Neuronal stem cell (in vitro differentiated cells): ENCODE measurements at regions not wholly inside any gene's neighbourhood (a gene's known extent, or its start where the extent isn't known, plus 50 kb on each side); places are given as distances from the start of the nearest gene placed in this dataset.

Experiments
- DNase-seq: peaks from one replicate; pipeline ENCODE4 v3.0.0-alpha.2; 2013; ENCODE audit warnings: low spot score
- H2AFZ ChIP-seq: one replicate; pipeline ENCODE4 v1.6.1; 2013; ENCODE audit warnings: mild to moderate bottlenecking, low read length, inconsistent platforms
- H2AK5ac ChIP-seq: 2 replicates; pipeline ENCODE4 v1.6.1; 2013; ENCODE audit warnings: low read depth, mild to moderate bottlenecking, inconsistent platforms, low read length, moderate library complexity, mixed read lengths
- H2BK120ac ChIP-seq: 2 replicates; pipeline ENCODE4 v1.6.1; 2013; ENCODE audit warnings: low read depth, mild to moderate bottlenecking, inconsistent platforms, low read length, moderate library complexity, mixed read lengths
- H2BK12ac ChIP-seq: one replicate; pipeline ENCODE4 v1.6.1; 2013; ENCODE audit warnings: low read length, inconsistent platforms
- H2BK15ac ChIP-seq: 2 replicates; pipeline ENCODE4 v1.6.1; 2013; ENCODE audit warnings: mild to moderate bottlenecking, low read length, inconsistent platforms, mixed read lengths
- H2BK5ac ChIP-seq: one replicate; pipeline ENCODE4 v1.6.1; 2013; ENCODE audit warnings: inconsistent platforms, mild to moderate bottlenecking, low read length, moderate library complexity
- H3K14ac ChIP-seq: one replicate; pipeline ENCODE4 v1.6.1; 2013; ENCODE audit warnings: low read length, inconsistent platforms
- H3K18ac ChIP-seq: 2 replicates; pipeline ENCODE4 v1.6.1; 2013; ENCODE audit warnings: low read length, inconsistent platforms
- H3K23ac ChIP-seq: 2 replicates; pipeline ENCODE4 v1.6.1; 2013; ENCODE audit warnings: low read depth, mild to moderate bottlenecking, mixed read lengths, low read length, inconsistent platforms; ENCODE audit not compliant: poor library complexity
- H3K27ac ChIP-seq: replicated peaks from 3 replicates; pipeline ENCODE4 v1.5.1; 2013; ENCODE audit warnings: low read length, inconsistent platforms
- H3K27me3 ChIP-seq, 3 experiments: 2 replicates each; pipeline ENCODE4 v1.6.1; 2013; ENCODE audit warnings: low read length in 3 of 3, mild to moderate bottlenecking in 2 of 3, inconsistent platforms in 1 of 3, low read depth in 1 of 3, mixed read lengths in 1 of 3, moderate library complexity in 1 of 3; ENCODE audit not compliant: control insufficient read depth in 3 of 3, insufficient read depth in 3 of 3
- H3K36me3 ChIP-seq, 2 donors: replicated peaks in 1 of 2; 2 replicates each; pipeline ENCODE4 v1.6.1; 2013; ENCODE audit warnings: low read length in 2 of 2; ENCODE audit not compliant: control insufficient read depth in 2 of 2, insufficient read depth in 2 of 2
- H3K4ac ChIP-seq: 2 replicates; pipeline ENCODE4 v1.6.1; 2013; ENCODE audit warnings: inconsistent platforms, mild to moderate bottlenecking, low read length, moderate library complexity
- H3K4me1 ChIP-seq, 2 donors: 1 replicate in 1 of 2; 2 replicates in 1 of 2; pipeline ENCODE4 v1.6.1; 2013; ENCODE audit warnings: low read length in 2 of 2, low read depth in 1 of 2; ENCODE audit not compliant: control insufficient read depth in 2 of 2, insufficient read depth in 1 of 2
- H3K4me2 ChIP-seq: one replicate; pipeline ENCODE4 v1.6.1; 2013; ENCODE audit warnings: mild to moderate bottlenecking, low read length, inconsistent platforms; ENCODE audit not compliant: insufficient read depth, poor library complexity, severe bottlenecking
- H3K4me3 ChIP-seq, 2 donors: 2 replicates each; pipeline ENCODE4 v1.5.1; 2013; ENCODE audit warnings: low read length in 2 of 2, mild to moderate bottlenecking in 2 of 2, inconsistent platforms in 1 of 2, moderate library complexity in 1 of 2
- H3K79me1 ChIP-seq: one replicate; pipeline ENCODE4 v1.6.1; 2013; ENCODE audit warnings: low read depth, mild to moderate bottlenecking, inconsistent platforms, low read length, moderate library complexity
- H3K9ac ChIP-seq: one replicate; pipeline ENCODE4 v1.6.1; 2013; ENCODE audit warnings: mild to moderate bottlenecking, low read depth, low read length, inconsistent platforms; ENCODE audit not compliant: poor library complexity
- H3K9me3 ChIP-seq, 2 donors: replicated peaks in 1 of 2; 2 replicates each; pipeline versions ENCODE3 to v1.6.1; 2013; ENCODE audit warnings: low read length in 2 of 2, mild to moderate bottlenecking in 2 of 2, inconsistent platforms in 1 of 2, low read depth in 1 of 2, mixed read lengths in 1 of 2, moderate library complexity in 1 of 2; ENCODE audit not compliant: control insufficient read depth in 2 of 2, insufficient read depth in 1 of 2
- H4K8ac ChIP-seq: one replicate; pipeline ENCODE4 v1.6.1; 2013; ENCODE audit warnings: low read depth, mild to moderate bottlenecking, inconsistent platforms, low read length, moderate library complexity
- H4K91ac ChIP-seq: one replicate; pipeline ENCODE4 v1.6.1; 2013; ENCODE audit warnings: low read length, low read depth, mild to moderate bottlenecking, inconsistent platforms; ENCODE audit not compliant: poor library complexity
- WGBS, 2 donors: extraction: QIAGEN DNeasy Blood & Tissue Kit; methylation state at CpG; one replicate each; pipeline ENCODE4 v1.1.7; 2013; ENCODE audit warnings: missing lambda C conversion rate in 2 of 2, mixed read lengths in 1 of 2; ENCODE audit not compliant: insufficient read length in 2 of 2, insufficient replicate concordance in 1 of 2; ENCODE audit errors: extremely low coverage in 2 of 2; 5-methylcytosine and 5-hydroxymethylcytosine counted together

GRCh38 chr5:165334201-165334600 is 1828.8 kb downstream of the MAT2B start:
- Histone ChIP-seq H3K9ac (no peak overlapping the region), H3K27me3 (no peaks in the 10 kb centered on the region), H2BK5ac (no peak overlapping the region), H2BK15ac (no peak overlapping the region), H2BK12ac (no peak overlapping the region), H3K79me1 (no peaks in the 10 kb centered on the region), H3K4ac (no peak overlapping the region), H2AFZ (no peak overlapping the region), H2AK5ac (no peak overlapping the region), H3K23ac (no peak overlapping the region), H3K4me2 (no peak overlapping the region), H3K36me3 (no peaks in the 10 kb centered on the region), H3K27ac (no peak overlapping the region), H4K8ac (no peak overlapping the region), H3K9me3 (no peaks in the 10 kb centered on the region), H2BK120ac (no peak overlapping the region), H3K18ac (no peak overlapping the region), H3K14ac (no peak overlapping the region), H4K91ac (no peak overlapping the region), H3K4me3 (no peak overlapping the region), H3K4me1 (peaks cover 2 to 11% of the 10 kb centered on the region in 2 donors)
- DNase-seq, result no peak
- whole genome bisulfite sequencing, 2 donors, result no CpG with 5 or more reads among the region's 2 CpGs

- H2BK12ac ChIP-seq, result no peak overlapping the region
- H2AK5ac ChIP-seq, result no peak overlapping the region
- no peaks in the 10 kb centered on the region for H3K36me3 ChIP-seq
- no peak overlapping the region for H3K27ac ChIP-seq
- H3K4me1 ChIP-seq, result peaks cover 0 to 5% of the 10 kb centered on the region in 2 donors
- H3K23ac ChIP-seq, result no peak overlapping the region
- H4K91ac ChIP-seq, result no peak overlapping the region
- H4K8ac ChIP-seq, result no peak overlapping the region
- H3K18ac ChIP-seq, result no peak overlapping the region
- H3K9ac ChIP-seq, result no peak overlapping the region
- no peak overlapping the region for H2AFZ ChIP-seq
- H3K4me3 ChIP-seq, result no peak overlapping the region
- no peaks in the 10 kb centered on the region for H3K27me3 ChIP-seq
- no peaks in the 10 kb centered on the region for H3K79me1 ChIP-seq
- no CpG with 5 or more reads among the region's 1 CpG for WGBS, 2 donors
- no peak overlapping the region for H2BK15ac ChIP-seq
- H3K4me2 ChIP-seq, result no peak overlapping the region
- H2BK120ac ChIP-seq, result no peak overlapping the region
- no peak overlapping the region for H3K4ac ChIP-seq
- no peak for DNase-seq
- no peaks in the 10 kb centered on the region for H3K9me3 ChIP-seq
- no peak overlapping the region for H2BK5ac ChIP-seq
- H3K14ac ChIP-seq, result no peak overlapping the region
These were observed 1844.3 kb downstream of the MAT2B start for GRCh38 chr5:165349735-165350134.

- Histone ChIP-seq H3K27me3 (no peaks in the 10 kb centered on the region), H3K36me3 (no peaks in the 10 kb centered on the region), H3K4me2 (no peak overlapping the region), H3K4me3 (no peak overlapping the region), H3K23ac (no peak overlapping the region), H3K9me3 (no peaks in the 10 kb centered on the region), H2BK5ac (no peak overlapping the region), H3K4ac (no peak overlapping the region), H2BK15ac (no peak overlapping the region), H3K27ac (no peak overlapping the region), H2AFZ (no peak overlapping the region), H3K9ac (no peak overlapping the region), H4K8ac (no peak overlapping the region), H4K91ac (no peak overlapping the region), H3K79me1 (no peaks in the 10 kb centered on the region), H3K4me1 (peaks cover 0 to 5% of the 10 kb centered on the region in 2 donors), H2BK120ac (no peak overlapping the region), H2AK5ac (no peak overlapping the region), H3K14ac (no peak overlapping the region), H3K18ac (no peak overlapping the region), H2BK12ac (no peak overlapping the region)
- no peak for DNase-seq
- WGBS, 2 donors, result no CpG with 5 or more reads among the region's 5 CpGs
These were observed 1845.9 kb downstream of the MAT2B start for GRCh38 chr5:165351342-165351741.

GRCh38 chr5:165360366-165360765 is 1854.9 kb downstream of the MAT2B start:
- no peaks in the 10 kb centered on the region for H3K9me3 ChIP-seq
- H2BK5ac ChIP-seq, result no peak overlapping the region
- H3K36me3 ChIP-seq, result no peaks in the 10 kb centered on the region
- no peak overlapping the region for H3K23ac ChIP-seq
- no peak overlapping the region for H4K91ac ChIP-seq
- no peak overlapping the region for H3K27ac ChIP-seq
- H3K4ac ChIP-seq, result no peak overlapping the region
- no peaks in the 10 kb centered on the region for H3K79me1 ChIP-seq
- no peak for DNase-seq
- no peaks in the 10 kb centered on the region for H3K27me3 ChIP-seq
- H2BK120ac ChIP-seq, result no peak overlapping the region
- H2AK5ac ChIP-seq, result no peak overlapping the region
- H2AFZ ChIP-seq, result no peak overlapping the region
- H2BK15ac ChIP-seq, result no peak overlapping the region
- no peak overlapping the region for H4K8ac ChIP-seq
- no peaks in the 10 kb centered on the region for H3K4me1 ChIP-seq
- H3K4me3 ChIP-seq, result no peak overlapping the region
- no CpG with 5 or more reads among the region's 4 CpGs for WGBS, 2 donors
- H2BK12ac ChIP-seq, result no peak overlapping the region
- no peak overlapping the region for H3K9ac ChIP-seq
- H3K14ac ChIP-seq, result no peak overlapping the region
- no peak overlapping the region for H3K4me2 ChIP-seq
- H3K18ac ChIP-seq, result no peak overlapping the region
